ENCODE measurements at regions not wholly inside any gene's neighbourhood (a gene's known extent, or its start where the extent isn't known, plus 50 kb on each side); places are given as distances from the start of the nearest gene placed in this dataset.

GRCh38 chr3:78221796-78222195 is 1181.9 kb downstream of the ROBO2 start:
- Histone ChIP-seq H3K4me1 (ENCODE audit: control insufficient read depth, extremely low read depth, insufficient read depth, low read length) (no peaks in the 10 kb centered on the region), H2AFZ (ENCODE audit: low read depth, low read length) (no peak overlapping the region), H3K27ac (ENCODE audit: insufficient read depth, low read depth, low read length) (no peak overlapping the region), H3K9me3 (replicated peaks; ENCODE audit: control insufficient read depth, insufficient read depth, low read length) (no peaks in the 10 kb centered on the region), H3K9me1 (replicated peaks; ENCODE audit: control insufficient read depth, extremely low read depth, insufficient read depth, low read length) (no peaks in the 10 kb centered on the region), H3K4me2 (ENCODE audit: insufficient read depth, low read length) (no peak overlapping the region), H3K79me2 (ENCODE audit: control insufficient read depth, insufficient read depth, low read length) (no peaks in the 10 kb centered on the region), H3K9ac (replicated peaks; ENCODE audit: extremely low read depth, insufficient read depth, low read length) (no peak overlapping the region), H4K20me1 (replicated peaks; ENCODE audit: control insufficient read depth, extremely low read depth, insufficient read depth, low read length) (no peaks in the 10 kb centered on the region), H3K27me3 (ENCODE audit: control insufficient read depth in 2 of 2, insufficient read depth in 2 of 2, low read length in 2 of 2) (no peaks in the 10 kb centered on the region), H3K36me3 (ENCODE audit: control insufficient read depth in 2 of 2, extremely low read depth in 1 of 2, insufficient read depth in 2 of 2, low read length in 2 of 2) (no peaks in the 10 kb centered on the region), H3K4me3 (replicated peaks in 1 of 3; ENCODE audit: insufficient read depth in 1 of 3, low read depth in 1 of 3, low read length in 3 of 3) (no peak overlapping the region)
- POLR2A ChIA-PET: no interaction called here
- dilution Hi-C loops (cut with MboI; ENCODE audit: extremely low pct_ligation_motif_present, low sequenced_read_pairs): no loop called here
- CTCF ChIA-PET: no interaction called here
- intact Hi-C loops (cut with micrococcal nuclease): loop anchor here (5.0 kb wide), 1 partner anchor 36 kb away; no protein-coding TSS in a partner anchor
- no peak for FAIRE-seq
- DNase-seq (ENCODE audit: low read depth, low spot score): no peak
- TF ChIP-seq GATA2 (IDR thresholded peaks at IDR 0.05; ENCODE audit: insufficient read depth, insufficient read length, low read depth, low read length): no peak
- no TSS peak for BruUV-seq (replicated peaks)

- H3K4me2 ChIP-seq (ENCODE audit: insufficient read depth, low read length): no peak overlapping the region
- H3K9ac ChIP-seq (replicated peaks; ENCODE audit: extremely low read depth, insufficient read depth, low read length): no peak overlapping the region
- ChIA-PET POLR2A (no interaction called here), CTCF (no interaction called here)
- no peak overlapping the region for H3K27ac ChIP-seq (ENCODE audit: insufficient read depth, low read depth, low read length)
- H3K9me1 ChIP-seq (replicated peaks; ENCODE audit: control insufficient read depth, extremely low read depth, insufficient read depth, low read length): no peaks in the 10 kb centered on the region
- H4K20me1 ChIP-seq (replicated peaks; ENCODE audit: control insufficient read depth, extremely low read depth, insufficient read depth, low read length): no peaks in the 10 kb centered on the region
- FAIRE-seq (no peak), DNase-seq (ENCODE audit: low read depth, low spot score) (no peak)
- no peaks in the 10 kb centered on the region for H3K27me3 ChIP-seq (ENCODE audit: control insufficient read depth in 2 of 2, insufficient read depth in 2 of 2, low read length in 2 of 2)
- no peak overlapping the region for H2AFZ ChIP-seq (ENCODE audit: low read depth, low read length)
- TF ChIP-seq POLR2A (IDR thresholded peaks at IDR 0.05; ENCODE audit: low read depth, low read length): no peak
- no peak for TF ChIP-seq CTCF (IDR thresholded peaks at IDR 0.05; ENCODE audit: extremely low read depth in 1 of 2, insufficient read depth in 1 of 2, low read depth in 1 of 2, low read length in 2 of 2)
- no peak for TF ChIP-seq GATA2 (IDR thresholded peaks at IDR 0.05; ENCODE audit: insufficient read depth, insufficient read length, low read depth, low read length)
- TF ChIP-seq JUN (IDR thresholded peaks at IDR 0.05; ENCODE audit: borderline replicate concordance, insufficient read depth, insufficient read length, low read depth): no peak
- no peak for TF ChIP-seq MYC (IDR thresholded peaks at IDR 0.05; ENCODE audit: low read depth, low read length)
- no peak for TF ChIP-seq POLR2AphosphoS5 (IDR thresholded peaks at IDR 0.05; ENCODE audit: insufficient read depth, low read depth, low read length)
- no peak for TF ChIP-seq EZH2 (IDR thresholded peaks at IDR 0.05; ENCODE audit: borderline replicate concordance, low read depth, low read length, severe bottlenecking)
- no peak for TF ChIP-seq MAX (IDR thresholded peaks at IDR 0.05; ENCODE audit: insufficient read depth, insufficient read length)
- TF ChIP-seq FOS (IDR thresholded peaks at IDR 0.05; ENCODE audit: borderline replicate concordance, insufficient read depth, low read length): no peak
- BruUV-seq (replicated peaks): no TSS peak
- intact Hi-C loops (cut with micrococcal nuclease) (no loop called here), dilution Hi-C loops (cut with MboI; ENCODE audit: extremely low pct_ligation_motif_present, low sequenced_read_pairs) (no loop called here)
- no peaks in the 10 kb centered on the region for H3K4me1 ChIP-seq (ENCODE audit: control insufficient read depth, extremely low read depth, insufficient read depth, low read length)
- H3K4me3 ChIP-seq (replicated peaks in 1 of 3; ENCODE audit: insufficient read depth in 1 of 3, low read depth in 1 of 3, low read length in 3 of 3): no peak overlapping the region
- no peaks in the 10 kb centered on the region for H3K9me3 ChIP-seq (replicated peaks; ENCODE audit: control insufficient read depth, insufficient read depth, low read length)
- no peaks in the 10 kb centered on the region for H3K36me3 ChIP-seq (ENCODE audit: control insufficient read depth in 2 of 2, extremely low read depth in 1 of 2, insufficient read depth in 2 of 2, low read length in 2 of 2)
- H3K79me2 ChIP-seq (ENCODE audit: control insufficient read depth, insufficient read depth, low read length): no peaks in the 10 kb centered on the region
Measured at GRCh38 chr3:78235841-78236240, 1195.9 kb downstream of the ROBO2 start.

All from endothelial cell of umbilical vein (primary cell).